HG03025 (cell line): ENCODE measurements at regions not wholly inside any gene's neighbourhood (a gene's known extent, or its start where the extent isn't known, plus 50 kb on each side); places are given as distances from the start of the nearest gene placed in this dataset.
"Not testable (repeated sequence)": the region's sequence is repeated elsewhere in the genome, so short reads cannot be mapped to it uniquely, and the experiment has no call there.

Source experiments
- ATAC-seq: cut with Tn5 transposase; IDR thresholded peaks from one replicate; pipeline ENCODE4 v1.9.1; 2021; ENCODE audit warnings: mild to moderate bottlenecking, moderate library complexity; ENCODE audit not compliant: unreplicated experiment, low FRiP score

- no peak for ATAC-seq
These were observed 727.6 kb upstream of the SEMA3D start for GRCh38 chr7:85914437-85914836.

- no peak for ATAC-seq
These were observed 721.2 kb upstream of the SEMA3D start for GRCh38 chr7:85908051-85908450.

DNA sequence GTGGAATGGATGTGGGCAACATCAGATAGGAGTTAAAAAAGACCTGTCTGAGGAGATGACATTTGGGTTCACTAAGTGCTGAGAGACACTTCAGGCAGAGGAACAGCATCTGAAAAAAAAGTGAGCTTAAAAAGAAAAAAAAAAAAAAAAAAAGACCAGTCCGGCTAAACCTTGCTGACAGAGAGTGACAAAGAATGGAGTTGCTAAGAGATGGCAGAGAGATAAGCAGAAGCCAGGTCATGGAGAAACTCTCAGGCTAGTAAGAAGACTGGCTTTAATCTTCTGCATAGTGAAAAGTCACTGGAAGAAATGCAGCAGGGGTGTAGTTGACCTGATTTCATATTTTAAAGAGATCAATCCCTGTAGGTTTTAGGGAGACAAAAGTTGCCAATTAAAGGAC, 711.1 kb upstream of the SEMA3D start:
- no peak for ATAC-seq

- no peak for ATAC-seq
These were observed 709.7 kb upstream of the SEMA3D start for GRCh38 chr7:85896531-85896930.

- no peak for ATAC-seq
These were observed 709.0 kb upstream of the SEMA3D start for GRCh38 chr7:85895835-85896234.

DNA sequence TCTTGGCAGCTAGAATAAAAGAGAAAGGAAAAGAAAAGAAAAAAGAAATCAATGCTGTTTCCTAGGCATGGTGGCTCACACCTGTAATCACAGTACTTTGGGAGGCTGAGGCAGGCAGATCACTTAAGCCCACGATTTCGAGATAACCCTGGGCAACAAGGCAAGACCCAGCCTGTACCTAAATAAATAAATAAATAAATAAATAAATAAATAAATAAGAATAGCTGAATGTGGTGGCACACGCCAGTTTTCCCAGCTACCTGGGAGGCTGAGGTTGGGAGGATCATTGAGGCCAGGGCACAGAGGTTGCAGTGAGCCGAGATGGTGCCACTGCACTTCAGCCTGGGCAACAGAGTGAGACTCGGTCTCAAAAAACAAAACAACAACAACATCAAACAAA, 705.0 kb upstream of the SEMA3D start:
- ATAC-seq, result not testable (repeated sequence)

DNA sequence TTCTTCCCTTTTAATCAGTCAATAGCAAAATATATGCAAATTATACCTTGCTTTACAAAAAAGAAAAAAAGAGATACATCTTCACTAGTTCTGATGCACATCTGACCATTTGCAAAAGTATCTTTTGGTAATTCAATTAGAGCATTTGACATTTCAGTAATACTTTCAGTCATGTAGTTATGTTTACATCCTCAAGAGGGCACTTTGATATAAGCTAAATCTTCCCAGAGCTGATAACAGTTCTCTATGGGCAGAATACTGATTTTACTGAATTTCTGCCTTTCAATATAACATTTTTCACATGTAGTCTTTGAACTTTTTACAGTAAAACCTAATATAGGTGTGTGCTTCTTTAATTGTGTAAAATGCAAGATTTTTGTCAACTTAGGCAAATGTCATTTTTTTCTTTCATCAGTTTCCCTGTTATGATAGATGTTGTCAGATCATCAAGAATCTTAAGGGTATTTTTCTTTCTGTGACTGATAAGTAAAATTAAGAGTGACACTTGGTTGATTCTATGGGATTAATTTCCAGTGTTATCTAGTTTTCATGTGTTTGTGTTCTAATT, 703.5 kb upstream of the SEMA3D start:
- peak; percentile 75 for ATAC-seq

GRCh38 chr7:85887133-85887532, 700.3 kb upstream of the SEMA3D start:
- no peak for ATAC-seq

DNA sequence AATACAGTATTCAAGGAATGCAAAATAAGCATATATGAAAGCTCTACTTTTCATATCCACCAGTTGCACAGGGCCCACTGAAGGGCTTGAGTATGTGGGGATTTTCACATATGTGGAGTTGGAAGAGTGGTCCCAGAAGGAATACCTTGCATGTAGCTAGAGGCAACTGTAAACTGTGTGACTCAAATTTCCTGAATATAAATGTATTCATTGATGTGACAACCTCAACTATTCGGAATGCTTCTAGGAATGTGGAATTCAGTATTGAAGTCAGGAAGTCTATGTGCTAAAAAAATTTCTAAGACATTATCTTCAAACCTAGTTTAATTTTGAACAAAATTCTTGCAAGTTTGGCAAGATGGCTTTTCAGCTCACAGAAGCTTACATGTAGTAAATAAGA, 695.5 kb upstream of the SEMA3D start:
- no peak for ATAC-seq

GRCh38 chr7:85875398-85875797, 688.5 kb upstream of the SEMA3D start:
- no peak for ATAC-seq

- ATAC-seq, result no peak
These were observed 679.7 kb upstream of the SEMA3D start for GRCh38 chr7:85866540-85866939.

DNA sequence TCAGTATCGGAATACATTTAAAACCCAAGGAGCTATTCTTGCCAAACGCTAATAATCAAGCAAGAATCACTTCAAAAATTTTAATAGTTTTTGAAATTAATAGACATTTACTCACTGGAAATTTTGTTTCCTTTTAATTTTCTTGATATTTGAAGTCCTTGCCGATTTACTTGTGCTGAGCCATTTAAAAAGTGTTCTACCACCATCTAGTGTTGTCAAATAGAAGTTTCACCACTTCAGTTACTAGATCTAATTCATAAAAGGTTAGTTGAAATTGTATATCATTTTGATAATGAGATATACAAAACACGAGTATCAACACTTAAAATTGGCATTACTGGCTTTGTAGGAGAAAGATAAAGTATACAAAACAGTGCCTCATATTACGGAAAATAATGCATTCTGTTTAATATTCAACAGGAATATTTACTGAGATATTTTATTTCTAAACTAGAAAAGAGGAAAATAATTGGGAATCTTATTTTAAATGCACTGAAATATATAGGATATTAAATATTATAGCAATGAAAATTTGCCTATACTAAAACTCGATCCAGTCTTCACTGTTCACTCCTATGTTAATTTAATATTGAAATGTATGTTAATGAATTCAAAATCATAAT, 664.8 kb upstream of the SEMA3D start:
- no peak for ATAC-seq

DNA sequence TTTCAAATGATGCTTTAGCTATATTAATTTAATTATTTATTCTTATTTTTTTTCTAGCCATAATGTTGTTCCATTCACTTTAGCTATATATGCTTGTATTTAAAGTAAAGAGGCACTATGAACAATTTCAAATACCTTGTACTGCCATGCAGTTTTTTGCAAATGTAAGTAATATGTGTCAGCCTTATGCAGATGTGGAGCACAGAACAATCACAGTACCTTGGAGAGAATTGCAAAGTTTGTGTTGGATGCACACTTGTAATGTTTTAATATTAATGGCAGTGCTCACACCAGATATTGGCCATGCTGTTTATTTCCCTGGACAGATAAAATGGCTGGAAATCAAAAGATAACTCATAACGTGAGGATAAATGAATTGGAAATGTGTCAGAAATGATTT, 663.5 kb upstream of the SEMA3D start:
- ATAC-seq, result no peak

GRCh38 chr7:85840554-85840953, 653.7 kb upstream of the SEMA3D start:
- ATAC-seq, result no peak

- no peak for ATAC-seq
These were observed 646.2 kb upstream of the SEMA3D start for GRCh38 chr7:85833066-85833465.

DNA sequence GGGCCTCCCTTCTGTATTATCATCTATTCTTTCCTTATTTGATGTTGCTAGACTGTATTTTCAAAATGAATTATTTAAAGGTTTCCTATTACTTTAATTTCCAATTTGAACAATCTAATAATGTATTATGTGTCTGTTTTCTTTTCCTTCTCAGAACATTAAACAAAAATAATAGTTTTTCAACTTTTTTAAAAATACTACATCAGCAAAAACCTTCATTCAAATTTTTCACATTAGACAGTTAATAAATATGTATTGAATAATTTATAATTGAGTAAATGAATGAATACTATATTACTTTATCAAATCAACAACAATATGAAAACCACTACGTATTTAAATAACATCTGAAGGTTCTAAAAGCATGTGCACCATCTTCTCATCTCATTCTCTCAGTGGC, 644.1 kb upstream of the SEMA3D start:
- no peak for ATAC-seq

- ATAC-seq, result no peak
These were observed 643.1 kb upstream of the SEMA3D start for GRCh38 chr7:85829817-85830432.

DNA sequence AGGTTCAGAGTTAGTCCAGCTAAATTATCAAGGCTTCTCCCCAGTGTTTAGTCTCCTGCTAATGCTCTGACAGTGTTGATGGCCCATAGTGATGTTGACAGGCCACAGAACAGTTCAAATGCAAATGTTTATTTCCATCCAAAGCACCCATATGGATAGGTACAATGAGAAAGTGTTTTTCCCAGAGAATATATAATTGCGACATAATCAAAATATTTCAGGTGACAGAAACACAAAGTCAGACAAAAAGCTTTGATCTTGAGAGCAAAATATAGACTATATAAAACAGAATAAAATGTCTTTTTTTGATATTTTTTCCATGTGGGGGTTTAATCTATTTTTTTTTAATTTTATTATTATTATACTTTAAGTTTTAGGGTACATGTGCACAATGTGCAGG, 642.3 kb upstream of the SEMA3D start:
- ATAC-seq, result no peak

- no peak for ATAC-seq
These were observed 641.8 kb upstream of the SEMA3D start for GRCh38 chr7:85828614-85829013.

DNA sequence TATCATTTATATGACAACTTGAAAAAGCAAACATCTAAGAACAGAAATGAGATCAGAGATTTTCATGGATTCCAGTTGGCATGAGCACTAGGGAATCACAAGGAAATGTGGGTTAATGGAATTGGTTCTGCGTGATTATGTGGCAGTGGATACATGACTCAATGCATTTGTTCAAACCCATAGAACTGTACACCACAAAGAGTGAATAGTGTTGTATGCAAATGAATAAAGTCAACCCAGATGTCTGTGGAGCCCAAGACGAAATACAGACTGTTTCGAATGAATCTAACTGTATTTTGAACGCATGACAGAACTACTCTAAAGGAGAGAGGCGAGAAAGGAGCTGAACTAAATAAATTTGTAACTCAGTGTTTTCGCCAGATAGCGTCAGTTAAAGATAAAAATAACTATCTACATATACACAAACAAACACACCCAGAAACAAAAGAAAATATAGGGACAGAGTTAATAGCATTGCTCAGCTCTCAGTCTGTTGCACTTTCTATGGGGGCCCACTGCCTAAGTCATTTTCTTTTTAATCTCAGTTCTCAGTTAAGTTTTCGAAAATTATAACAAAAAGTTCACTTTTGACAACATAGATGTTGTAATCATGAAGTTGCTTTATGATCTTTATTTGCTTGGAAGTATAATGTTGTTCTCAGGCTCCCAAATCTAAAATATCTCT, 636.7 kb upstream of the SEMA3D start:
- peak; percentile 55 for ATAC-seq

DNA sequence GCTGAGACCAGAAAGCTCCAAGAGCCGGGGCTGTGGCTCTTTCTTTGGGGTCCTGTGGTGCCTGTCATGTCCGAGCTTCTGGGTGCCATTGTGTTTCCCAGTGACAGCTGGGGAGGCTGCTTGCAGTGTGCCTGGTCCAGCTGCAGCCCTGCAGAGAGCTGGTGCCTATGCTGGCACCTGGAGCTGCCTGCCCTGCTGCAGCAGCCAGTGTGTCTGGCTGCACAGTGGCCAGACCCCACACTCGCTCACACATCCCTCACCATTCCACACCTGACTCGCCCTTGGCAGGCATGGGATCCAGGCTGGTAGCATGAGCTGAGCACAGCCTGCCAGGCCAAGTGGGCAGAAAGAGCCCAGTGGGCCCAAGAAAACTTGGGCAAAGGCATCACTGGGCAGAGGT, 635.1 kb upstream of the SEMA3D start:
- ATAC-seq, result no peak
